Adrenal gland (tissue), 9 donors: ENCODE measurements at regions not wholly inside any gene's neighbourhood (a gene's known extent, or its start where the extent isn't known, plus 50 kb on each side); places are given as distances from the start of the nearest gene placed in this dataset.

Experiments used
- DNase-seq, 7 donors: peaks; one replicate each; pipeline ENCODE4 v3.0.0-alpha.2; 2019 to 2020
- H3K27ac ChIP-seq, 5 donors: fragments of 200-600 bp; sonication (generic) in 4 of 5; 1 replicate in 3 of 5; 2 replicates in 2 of 5; pipeline versions ENCODE4 v1.5.1 to v1.8.0; 2016 to 2020; ENCODE audit warnings: mild to moderate bottlenecking in 1 of 5
- H3K27me3 ChIP-seq: fragments of 200-600 bp; 2 replicates; pipeline ENCODE4 v1.8.0; 2021
- H3K36me3 ChIP-seq, 2 donors: fragments of 200-600 bp; replicated peaks in 1 of 2; 1 replicate in 1 of 2; 2 replicates in 1 of 2; pipeline versions ENCODE4 v1.5.1 to v1.8.0; 2018 to 2022
- H3K4me1 ChIP-seq, 2 donors: fragments of 200-600 bp; replicated peaks in 1 of 2; 1 replicate in 1 of 2; 2 replicates in 1 of 2; pipeline versions ENCODE4 v1.5.1 to v1.8.0; 2018 to 2021
- H3K4me3 ChIP-seq, 4 donors: fragments of 200-600 bp; sonication (generic) in 3 of 4; one replicate each; pipeline ENCODE4 v1.5.1; 2016 to 2018
- H3K9me3 ChIP-seq, 3 donors: fragments of 200-600 bp; sonication (generic) in 1 of 3; replicated peaks in 1 of 3; 1 replicate in 2 of 3; 2 replicates in 1 of 3; pipeline versions ENCODE4 v1.5.1 to v1.8.0; 2016 to 2021
- CTCF ChIP-seq, 6 experiments: fragments of 450-650 bp in 4 of 6; fragments of 200-600 bp in 2 of 6; sonication (generic) in 1 of 6; IDR thresholded peaks; 1 replicate in 5 of 6; 2 replicates in 1 of 6; pipeline versions ENCODE4 v1.5.1 to v1.8.0; 2016 to 2021; ENCODE audit warnings: antibody characterized with exemption in 6 of 6, mild to moderate bottlenecking in 2 of 6, moderate library complexity in 1 of 6
- POLR2A ChIP-seq, 2 donors: fragments of 450-650 bp; IDR thresholded peaks; one replicate each; pipeline ENCODE4 v1.6.1; 2017; ENCODE audit warnings: antibody characterized with exemption in 2 of 2, mild to moderate bottlenecking in 2 of 2, moderate library complexity in 1 of 2
- WGBS, 4 donors: extraction: QIAGEN DNeasy Blood & Tissue Kit in 2 of 4; methylation state at CpG; one replicate each; pipeline versions ENCODE4 v1.1.5 to v1.1.7; 2013 to 2017; 5-methylcytosine and 5-hydroxymethylcytosine counted together
- intact Hi-C, 2 donors: fragments of 100-400 bp; cut with DNase I; formaldehyde crosslinking; loops; one replicate each; pipeline versions ENCODE4 v1.14.1 to v1.15.0; 2022 to 2023
- donor health status: healthy with polysubstance abuse.
- donor health status: Bipolar disorder and iron deficiency.
- donor health status: DM: yes; HTN: yes; CAD: no.
- donor health status: DM: no; HTN: no; CAD: no.
- donor health status: DM: no; HTN: no; CAD: no.

GRCh38 chr5:40314275-40314674 is 365.4 kb upstream of the PTGER4 start:
- Histone ChIP-seq H3K4me1 (no peaks in the 10 kb centered on the region), H3K9me3 (no peaks in the 10 kb centered on the region), H3K27me3 (no peaks in the 10 kb centered on the region), H3K36me3 (no peaks in the 10 kb centered on the region), H3K4me3 (no peak overlapping the region), H3K27ac (no peak overlapping the region)
- 69 to 88% (median 72%) methylated on average over 2 of the region's 2 CpGs for WGBS, 4 donors
- DNase-seq: no peak
- intact Hi-C loops: no loop called here
- TF ChIP-seq POLR2A (IDR thresholded peaks at IDR 0.05): no peak
- TF ChIP-seq CTCF (IDR thresholded peaks at IDR 0.05): no peak

GRCh38 chr5:40312205-40312604 is 367.5 kb upstream of the PTGER4 start:
- no peaks in the 10 kb centered on the region for H3K36me3 ChIP-seq
- WGBS, 4 donors: 35 to 67% (median 42%) methylated on average over 2 of the region's 2 CpGs
- H3K27me3 ChIP-seq: no peaks in the 10 kb centered on the region
- no peaks in the 10 kb centered on the region for H3K4me1 ChIP-seq
- H3K9me3 ChIP-seq: no peaks in the 10 kb centered on the region
- intact Hi-C loops: no loop called here
- H3K4me3 ChIP-seq: no peak overlapping the region
- TF ChIP-seq CTCF (IDR thresholded peaks at IDR 0.05): no peak
- TF ChIP-seq POLR2A (IDR thresholded peaks at IDR 0.05): no peak
- no peak overlapping the region for H3K27ac ChIP-seq
- DNase-seq: no peak

GRCh38 chr5:40309851-40310250 is 369.9 kb upstream of the PTGER4 start:
- TF ChIP-seq CTCF (IDR thresholded peaks at IDR 0.05) (no peak), POLR2A (IDR thresholded peaks at IDR 0.05) (no peak)
- H3K4me3 ChIP-seq: no peak overlapping the region
- intact Hi-C loops: no loop called here
- no peak for DNase-seq
- WGBS, 4 donors: 86 to 89% (median 88%) methylated on average over 2 of the region's 2 CpGs
- H3K4me1 ChIP-seq: no peaks in the 10 kb centered on the region
- no peak overlapping the region for H3K27ac ChIP-seq
- H3K9me3 ChIP-seq: no peaks in the 10 kb centered on the region
- no peaks in the 10 kb centered on the region for H3K36me3 ChIP-seq
- no peaks in the 10 kb centered on the region for H3K27me3 ChIP-seq

GRCh38 chr5:40308867-40309266 is 370.8 kb upstream of the PTGER4 start:
- TF ChIP-seq CTCF (IDR thresholded peaks at IDR 0.05): no peak
- TF ChIP-seq POLR2A (IDR thresholded peaks at IDR 0.05): no peak
- Histone ChIP-seq H3K9me3 (no peaks in the 10 kb centered on the region), H3K4me3 (no peak overlapping the region), H3K4me1 (no peaks in the 10 kb centered on the region), H3K36me3 (no peaks in the 10 kb centered on the region), H3K27me3 (no peaks in the 10 kb centered on the region), H3K27ac (no peak overlapping the region)
- no peak for DNase-seq
- intact Hi-C loops: no loop called here
